Right atrium auricular region (tissue), 2 donors: ENCODE measurements at regions not wholly inside any gene's neighbourhood (a gene's known extent, or its start where the extent isn't known, plus 50 kb on each side); places are given as distances from the start of the nearest gene placed in this dataset.

Experiments used
- DNase-seq: peaks from one replicate; pipeline ENCODE4 v3.0.0-alpha.2; 2019; ENCODE audit warnings: low spot score
- H3K27ac ChIP-seq, 2 donors: fragments of 200-600 bp; sonication (generic); 1 replicate in 1 of 2; 2 replicates in 1 of 2; pipeline ENCODE4 v1.5.1; 2016 to 2019
- H3K27me3 ChIP-seq, 2 donors: fragments of 200-600 bp; sonication (generic); one replicate each; pipeline versions ENCODE4 v1.5.1 to v1.6.0; 2017 to 2019
- H3K36me3 ChIP-seq: fragments of 200-600 bp; sonication (generic); one replicate; pipeline ENCODE4 v1.5.1; 2016
- H3K4me1 ChIP-seq, 2 donors: fragments of 200-600 bp; sonication (generic); one replicate each; pipeline versions ENCODE4 v1.5.1 to v1.6.0; 2017 to 2019
- H3K4me3 ChIP-seq, 2 donors: fragments of 200-600 bp; sonication (generic); 1 replicate in 1 of 2; 2 replicates in 1 of 2; pipeline ENCODE4 v1.5.1; 2017 to 2019; ENCODE audit warnings: mild to moderate bottlenecking in 1 of 2, moderate library complexity in 1 of 2
- H3K9me3 ChIP-seq, 2 donors: fragments of 200-600 bp; sonication (generic); one replicate each; pipeline ENCODE4 v1.5.1; 2019
- CTCF ChIP-seq, 2 donors: fragments of 200-600 bp; sonication (generic); IDR thresholded peaks; one replicate each; pipeline ENCODE4 v1.5.1; 2019; ENCODE audit warnings: antibody characterized with exemption in 2 of 2

- DNase-seq: no peak
These were observed 245.2 kb downstream of the CDCA7 start for GRCh38 chr2:173599821-173600359.

GRCh38 chr2:173602153-173602795, 247.6 kb downstream of the CDCA7 start:
- Histone ChIP-seq H3K4me1 (no peaks in the 10 kb centered on the region), H3K27ac (no peak overlapping the region), H3K27me3 (no peaks in the 10 kb centered on the region), H3K4me3 (no peak overlapping the region), H3K9me3 (no peaks in the 10 kb centered on the region), H3K36me3 (no peaks in the 10 kb centered on the region)
- DNase-seq: no peak
- no peak for TF ChIP-seq CTCF (IDR thresholded peaks at IDR 0.05)

More at GRCh38 chr2:173599821-173600359, 245.2 kb downstream of the CDCA7 start:
- H3K36me3 ChIP-seq: no peaks in the 10 kb centered on the region
- H3K4me1 ChIP-seq: no peaks in the 10 kb centered on the region
- TF ChIP-seq CTCF (IDR thresholded peaks at IDR 0.05): no peak
- no peak overlapping the region for H3K27ac ChIP-seq
- no peak overlapping the region for H3K4me3 ChIP-seq
- H3K9me3 ChIP-seq: no peaks in the 10 kb centered on the region
- no peaks in the 10 kb centered on the region for H3K27me3 ChIP-seq

- Histone ChIP-seq H3K27me3 (no peaks in the 10 kb centered on the region), H3K36me3 (no peaks in the 10 kb centered on the region), H3K9me3 (no peaks in the 10 kb centered on the region), H3K4me1 (no peaks in the 10 kb centered on the region), H3K4me3 (no peak overlapping the region), H3K27ac (no peak overlapping the region)
- TF ChIP-seq CTCF (IDR thresholded peaks at IDR 0.05): no peak
- no peak for DNase-seq
These were observed 251.3 kb downstream of the CDCA7 start for GRCh38 chr2:173605994-173606393.

GRCh38 chr2:173606619-173607248, 252.1 kb downstream of the CDCA7 start:
- Histone ChIP-seq H3K27ac (no peak overlapping the region), H3K9me3 (no peaks in the 10 kb centered on the region), H3K4me1 (no peaks in the 10 kb centered on the region), H3K27me3 (no peaks in the 10 kb centered on the region), H3K36me3 (no peaks in the 10 kb centered on the region), H3K4me3 (no peak overlapping the region)
- no peak for TF ChIP-seq CTCF (IDR thresholded peaks at IDR 0.05)
- DNase-seq: no peak

GRCh38 chr2:173607606-173608311, 253.1 kb downstream of the CDCA7 start:
- Histone ChIP-seq H3K9me3 (no peaks in the 10 kb centered on the region), H3K4me1 (no peaks in the 10 kb centered on the region), H3K36me3 (no peaks in the 10 kb centered on the region), H3K27me3 (no peaks in the 10 kb centered on the region), H3K4me3 (no peak overlapping the region), H3K27ac (no peak overlapping the region)
- TF ChIP-seq CTCF (IDR thresholded peaks at IDR 0.05): no peak
- DNase-seq: no peak
